ENCODE measurements at regions not wholly inside any gene's neighbourhood (a gene's known extent, or its start where the extent isn't known, plus 50 kb on each side); places are given as distances from the start of the nearest gene placed in this dataset.

DNA sequence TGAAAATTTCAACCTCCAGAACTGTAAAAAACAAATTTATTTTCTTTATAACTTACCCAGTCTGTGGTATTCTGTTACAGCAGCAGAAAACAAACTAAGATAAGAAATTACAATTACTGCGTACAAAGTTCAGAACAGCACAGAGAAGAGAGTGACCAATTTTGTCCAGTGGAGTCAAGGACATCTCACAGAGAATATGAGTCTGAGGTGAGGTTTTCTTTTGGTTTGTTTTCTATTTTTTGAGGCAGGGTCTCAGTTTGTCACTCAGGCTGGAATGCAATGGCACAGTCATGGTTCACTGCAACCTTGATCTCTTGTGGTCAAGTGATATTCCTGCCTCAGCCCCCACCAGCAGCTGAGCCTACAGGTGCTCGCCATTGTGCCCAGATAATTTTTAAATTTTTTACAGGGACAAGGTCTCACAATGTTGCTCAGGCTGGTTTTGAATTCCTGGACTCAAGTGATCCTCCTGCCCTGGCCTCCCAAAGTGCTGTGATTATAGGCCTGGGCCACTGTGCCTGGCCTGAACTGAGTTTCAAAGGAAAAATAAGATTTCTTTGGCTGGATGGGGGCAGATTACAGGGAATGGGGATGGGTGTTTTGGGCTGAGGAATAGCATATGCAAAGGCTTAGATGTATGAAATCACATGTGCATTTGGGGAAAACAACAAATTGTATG lies 201.1 kb upstream of the USP24 start:
- TF ChIP-seq CTCF (IDR thresholded peaks at IDR 0.05; ENCODE audit: extremely low read depth, insufficient read depth, missing control alignments): no peak
- no peak for DNase-seq (ENCODE audit: low spot score)
- in situ Hi-C loops (cut with MboI; ENCODE audit: low pct_unique_long_range_greater_than_20kb, low sequenced_read_pairs, unreplicated experiment): no loop called here

- DNase-seq (ENCODE audit: low spot score): no peak
- no peak for TF ChIP-seq CTCF (IDR thresholded peaks at IDR 0.05; ENCODE audit: extremely low read depth, insufficient read depth, missing control alignments)
- in situ Hi-C loops (cut with MboI; ENCODE audit: low pct_unique_long_range_greater_than_20kb, low sequenced_read_pairs, unreplicated experiment): no loop called here
Measured at GRCh38 chr1:55413286-55413685, 198.1 kb upstream of the USP24 start.

DNA sequence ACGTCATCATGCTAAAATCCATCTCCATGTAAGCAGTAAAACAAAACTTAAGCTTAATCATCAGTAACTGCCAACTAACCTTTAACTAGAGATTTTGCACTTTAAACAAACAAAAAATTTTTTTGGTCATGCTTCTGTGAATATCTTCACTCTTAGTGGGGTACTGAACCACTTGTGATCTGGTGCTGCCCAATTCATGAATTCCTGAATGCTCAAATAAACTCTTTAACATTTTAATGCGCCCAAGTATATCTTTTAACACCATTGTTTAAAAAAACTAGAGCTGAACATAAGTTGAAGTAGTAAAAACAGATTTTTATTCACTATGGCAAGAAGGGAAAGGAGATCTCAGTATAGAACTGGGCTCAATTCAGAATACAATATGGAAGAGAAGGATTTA lies 196.9 kb upstream of the USP24 start:
- no peak for DNase-seq (ENCODE audit: low spot score)
- no peak for TF ChIP-seq CTCF (IDR thresholded peaks at IDR 0.05; ENCODE audit: extremely low read depth, insufficient read depth, missing control alignments)
- in situ Hi-C loops (cut with MboI; ENCODE audit: low pct_unique_long_range_greater_than_20kb, low sequenced_read_pairs, unreplicated experiment): no loop called here

- in situ Hi-C loops (cut with MboI; ENCODE audit: low pct_unique_long_range_greater_than_20kb, low sequenced_read_pairs, unreplicated experiment): no loop called here
- DNase-seq (ENCODE audit: low spot score): no peak
- no peak for TF ChIP-seq CTCF (IDR thresholded peaks at IDR 0.05; ENCODE audit: extremely low read depth, insufficient read depth, missing control alignments)
Measured at GRCh38 chr1:55402671-55403464, 187.7 kb upstream of the USP24 start.

DNA sequence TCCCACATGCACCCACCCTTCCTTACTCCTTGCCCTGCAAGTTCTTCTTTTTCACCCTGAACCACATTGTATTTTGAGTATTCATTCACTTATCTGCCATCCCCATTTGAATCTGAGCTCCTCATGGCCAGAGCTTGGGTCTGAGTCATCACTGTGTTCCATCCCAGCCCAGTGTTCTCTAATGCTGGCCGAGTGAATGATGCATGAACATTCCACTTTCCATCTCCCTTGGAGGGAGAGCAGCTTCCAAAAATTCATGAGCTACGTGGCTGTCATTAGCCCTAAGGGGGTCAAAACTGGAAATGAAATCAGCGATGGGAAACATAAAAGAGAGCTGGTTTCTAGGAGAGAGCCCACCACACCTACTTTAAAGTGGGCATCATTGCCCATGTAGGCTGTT lies 187.0 kb upstream of the USP24 start:
- DNase-seq (ENCODE audit: low spot score): no peak
- in situ Hi-C loops (cut with MboI; ENCODE audit: low pct_unique_long_range_greater_than_20kb, low sequenced_read_pairs, unreplicated experiment): no loop called here
- no peak for TF ChIP-seq CTCF (IDR thresholded peaks at IDR 0.05; ENCODE audit: extremely low read depth, insufficient read depth, missing control alignments)

- in situ Hi-C loops (cut with MboI; ENCODE audit: low pct_unique_long_range_greater_than_20kb, low sequenced_read_pairs, unreplicated experiment): no loop called here
- DNase-seq (ENCODE audit: low spot score): no peak
- no peak for TF ChIP-seq CTCF (IDR thresholded peaks at IDR 0.05; ENCODE audit: extremely low read depth, insufficient read depth, missing control alignments)
Measured at GRCh38 chr1:55400508-55400907, 185.3 kb upstream of the USP24 start.
